ENCODE measurements at regions not wholly inside any gene's neighbourhood (a gene's known extent, or its start where the extent isn't known, plus 50 kb on each side); places are given as distances from the start of the nearest gene placed in this dataset.
A peak's percentile ranks its signal among the peaks of the same experiment; 100 is the strongest.

- no peak for DNase-seq (ENCODE audit: low spot score)
These were observed 310.0 kb upstream of the DDHD1 start for GRCh38 chr14:53462931-53463778.

GRCh38 chr14:53461858-53462257 is 308.7 kb upstream of the DDHD1 start:
- no peak for DNase-seq (ENCODE audit: low spot score)

GRCh38 chr14:53460544-53460943 is 307.4 kb upstream of the DDHD1 start:
- no peak for DNase-seq (ENCODE audit: low spot score)

GRCh38 chr14:53458368-53458814 is 305.3 kb upstream of the DDHD1 start:
- peak; percentile 54 for DNase-seq (ENCODE audit: low spot score)

GRCh38 chr14:53456931-53457330 is 303.8 kb upstream of the DDHD1 start:
- no peak for DNase-seq (ENCODE audit: low spot score)

- DNase-seq (ENCODE audit: low spot score) = no peak
These were observed 299.0 kb upstream of the DDHD1 start for GRCh38 chr14:53452005-53452673.

GRCh38 chr14:53450871-53451270 is 297.7 kb upstream of the DDHD1 start:
- DNase-seq (ENCODE audit: low spot score) = no peak

- DNase-seq (ENCODE audit: low spot score) = no peak
These were observed 295.6 kb upstream of the DDHD1 start for GRCh38 chr14:53448682-53449081.

- DNase-seq (ENCODE audit: low spot score) = no peak
These were observed 291.7 kb upstream of the DDHD1 start for GRCh38 chr14:53444677-53445312.

- no peak for DNase-seq (ENCODE audit: low spot score)
These were observed 288.7 kb upstream of the DDHD1 start for GRCh38 chr14:53441789-53442188.

- DNase-seq (ENCODE audit: low spot score) = no peak
These were observed 284.7 kb upstream of the DDHD1 start for GRCh38 chr14:53437858-53438257.

GRCh38 chr14:53432378-53432802 is 279.3 kb upstream of the DDHD1 start:
- peak; percentile 70 for DNase-seq (ENCODE audit: low spot score)

- DNase-seq (ENCODE audit: low spot score) = peak; percentile 6
These were observed 277.7 kb upstream of the DDHD1 start for GRCh38 chr14:53430870-53431269.

GRCh38 chr14:53412819-53413675 is 259.9 kb upstream of the DDHD1 start:
- DNase-seq (ENCODE audit: low spot score) = peak; percentile 8

- peak; percentile 48 for DNase-seq (ENCODE audit: low spot score)
These were observed 258.0 kb upstream of the DDHD1 start for GRCh38 chr14:53411125-53411524.

- DNase-seq (ENCODE audit: low spot score) = peak; percentile 9
These were observed 256.8 kb upstream of the DDHD1 start for GRCh38 chr14:53409969-53410368.

- no peak for DNase-seq (ENCODE audit: low spot score)
These were observed 256.2 kb upstream of the DDHD1 start for GRCh38 chr14:53409289-53409688.

GRCh38 chr14:53408175-53408879 is 255.2 kb upstream of the DDHD1 start:
- no peak for DNase-seq (ENCODE audit: low spot score)

- no peak for DNase-seq (ENCODE audit: low spot score)
These were observed 253.4 kb upstream of the DDHD1 start for GRCh38 chr14:53406519-53406918.

GRCh38 chr14:53401646-53402045 is 248.5 kb upstream of the DDHD1 start:
- DNase-seq (ENCODE audit: low spot score) = no peak

GRCh38 chr14:53399057-53399456 is 245.9 kb upstream of the DDHD1 start:
- DNase-seq (ENCODE audit: low spot score) = peak; percentile 24
